Neural progenitor cell (in vitro differentiated cells): ENCODE measurements at regions not wholly inside any gene's neighbourhood (a gene's known extent, or its start where the extent isn't known, plus 50 kb on each side); places are given as distances from the start of the nearest gene placed in this dataset.

ENCODE experiments used
- CTCF ChIP-seq: fragments of 200-600 bp; sonication (generic); IDR thresholded peaks from 2 replicates; pipeline ENCODE4 v1.5.1; 2017; ENCODE audit warnings: antibody characterized with exemption, mild to moderate bottlenecking
- EZH2phosphoT487 ChIP-seq: fragments of 200-600 bp; sonication (generic); IDR thresholded peaks from 2 replicates; pipeline ENCODE4 v1.6.1; 2017; ENCODE audit warnings: antibody characterized with exemption

GRCh38 chr14:27123162-27123561 is 525.3 kb upstream of the NOVA1 start:
- TF ChIP-seq CTCF, result no peak
- TF ChIP-seq EZH2phosphoT487, result no peak
